ENCODE measurements at regions not wholly inside any gene's neighbourhood (a gene's known extent, or its start where the extent isn't known, plus 50 kb on each side); places are given as distances from the start of the nearest gene placed in this dataset.

- in situ Hi-C loops (cut with MboI; ENCODE audit: low pct_ligation_motif_present in 1 of 4, low pct_unique_long_range_greater_than_20kb in 1 of 4, low sequenced_read_pairs in 3 of 4) (no loop called here), intact Hi-C loops (cut with DNase I; ENCODE audit: low total_unique reads) (no loop called here)
- H3K36me3 ChIP-seq, result no peaks in the 10 kb centered on the region
- no peak for DNase-seq
- no peak overlapping the region for H3K4me3 ChIP-seq
- 86 to 90% methylated on average over 2 to 4 of the region's 4 CpGs for WGBS, 2 donors (ENCODE audit: low coverage in 1 of 2)
- H3K4me1 ChIP-seq, result no peaks in the 10 kb centered on the region
- H3K27me3 ChIP-seq, result no peaks in the 10 kb centered on the region
- TF ChIP-seq, protein P1, sequence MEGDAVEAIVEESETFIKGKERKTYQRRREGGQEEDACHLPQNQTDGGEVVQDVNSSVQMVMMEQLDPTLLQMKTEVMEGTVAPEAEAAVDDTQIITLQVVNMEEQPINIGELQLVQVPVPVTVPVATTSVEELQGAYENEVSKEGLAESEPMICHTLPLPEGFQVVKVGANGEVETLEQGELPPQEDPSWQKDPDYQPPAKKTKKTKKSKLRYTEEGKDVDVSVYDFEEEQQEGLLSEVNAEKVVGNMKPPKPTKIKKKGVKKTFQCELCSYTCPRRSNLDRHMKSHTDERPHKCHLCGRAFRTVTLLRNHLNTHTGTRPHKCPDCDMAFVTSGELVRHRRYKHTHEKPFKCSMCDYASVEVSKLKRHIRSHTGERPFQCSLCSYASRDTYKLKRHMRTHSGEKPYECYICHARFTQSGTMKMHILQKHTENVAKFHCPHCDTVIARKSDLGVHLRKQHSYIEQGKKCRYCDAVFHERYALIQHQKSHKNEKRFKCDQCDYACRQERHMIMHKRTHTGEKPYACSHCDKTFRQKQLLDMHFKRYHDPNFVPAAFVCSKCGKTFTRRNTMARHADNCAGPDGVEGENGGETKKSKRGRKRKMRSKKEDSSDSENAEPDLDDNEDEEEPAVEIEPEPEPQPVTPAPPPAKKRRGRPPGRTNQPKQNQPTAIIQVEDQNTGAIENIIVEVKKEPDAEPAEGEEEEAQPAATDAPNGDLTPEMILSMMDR (IDR thresholded peaks at IDR 0.05), result no peak
- TF ChIP-seq POLR2AphosphoS5 (IDR thresholded peaks at IDR 0.05), result no peak
- no peak for TF ChIP-seq EP300 (IDR thresholded peaks at IDR 0.05; ENCODE audit: low read depth)
- TF ChIP-seq POLR2A (IDR thresholded peaks at IDR 0.05), result no peak
- H3K27ac ChIP-seq, result no peak overlapping the region
- no peaks in the 10 kb centered on the region for H3K9me3 ChIP-seq
Measured at GRCh38 chr3:174685796-174686195, 173.3 kb upstream of the NAALADL2 start.

DNA sequence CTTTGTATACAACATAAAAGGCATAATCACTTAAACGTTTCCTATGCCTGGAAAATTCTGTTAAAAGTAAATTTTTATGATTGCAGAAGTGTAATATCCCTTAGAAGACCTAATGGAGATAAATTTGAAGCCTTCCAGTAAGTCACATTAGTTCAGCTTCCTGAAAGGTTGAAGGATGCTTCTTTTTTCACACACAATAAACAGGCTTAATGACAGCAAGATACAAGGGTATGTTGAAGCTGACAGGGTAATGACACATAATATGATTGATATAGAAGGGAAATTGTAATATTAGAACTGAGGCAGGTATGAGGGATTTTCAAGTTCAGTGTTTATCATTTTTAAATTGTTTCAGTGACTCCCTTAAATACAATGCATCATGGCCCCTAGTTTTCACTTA lies 161.8 kb upstream of the NAALADL2 start:
- no peaks in the 10 kb centered on the region for H3K9me3 ChIP-seq
- DNase-seq, result no peak
- no peaks in the 10 kb centered on the region for H3K27me3 ChIP-seq
- intact Hi-C loops (cut with DNase I; ENCODE audit: low total_unique reads) (no loop called here), in situ Hi-C loops (cut with MboI; ENCODE audit: low pct_ligation_motif_present in 1 of 4, low pct_unique_long_range_greater_than_20kb in 1 of 4, low sequenced_read_pairs in 3 of 4) (no loop called here)
- H3K27ac ChIP-seq, result no peak overlapping the region
- 50 to 62% methylated on average over 1 of the region's 1 CpG for WGBS, 2 donors (ENCODE audit: low coverage in 1 of 2)
- TF ChIP-seq POLR2A (IDR thresholded peaks at IDR 0.05) (no peak), POLR2AphosphoS5 (IDR thresholded peaks at IDR 0.05) (no peak), EP300 (IDR thresholded peaks at IDR 0.05; ENCODE audit: low read depth) (no peak)
- TF ChIP-seq, protein P1 (IDR thresholded peaks at IDR 0.05), result no peak
- H3K36me3 ChIP-seq, result no peaks in the 10 kb centered on the region
- no peak overlapping the region for H3K4me3 ChIP-seq
- no peaks in the 10 kb centered on the region for H3K4me1 ChIP-seq

DNA sequence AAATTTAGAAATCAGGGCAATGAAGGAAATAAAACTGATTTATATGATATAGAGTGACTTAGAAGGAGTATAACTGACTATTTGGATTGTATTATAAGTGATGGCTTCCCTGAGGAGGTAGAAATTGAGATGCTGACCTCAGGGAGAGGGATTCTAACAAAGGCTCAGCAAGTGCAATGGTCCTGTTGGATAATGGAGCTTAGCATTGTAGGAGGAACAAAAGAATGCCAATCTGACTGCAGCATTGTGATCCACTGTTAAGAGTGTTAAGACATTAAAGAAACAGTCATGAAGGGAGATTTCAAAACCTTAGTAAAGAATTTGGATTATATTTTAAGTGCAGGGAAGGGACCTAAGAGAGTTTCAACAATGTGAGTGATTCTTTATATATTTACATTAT lies 158.4 kb upstream of the NAALADL2 start:
- DNase-seq, result no peak
- no peaks in the 10 kb centered on the region for H3K36me3 ChIP-seq
- H3K27me3 ChIP-seq, result no peaks in the 10 kb centered on the region
- no peak overlapping the region for H3K4me3 ChIP-seq
- TF ChIP-seq EP300 (IDR thresholded peaks at IDR 0.05; ENCODE audit: low read depth), result no peak
- TF ChIP-seq, protein P1 (IDR thresholded peaks at IDR 0.05), result no peak
- no peak for TF ChIP-seq POLR2AphosphoS5 (IDR thresholded peaks at IDR 0.05)
- H3K4me1 ChIP-seq, result no peaks in the 10 kb centered on the region
- H3K27ac ChIP-seq, result no peak overlapping the region
- intact Hi-C loops (cut with DNase I; ENCODE audit: low total_unique reads), result no loop called here
- in situ Hi-C loops (cut with MboI; ENCODE audit: low pct_ligation_motif_present in 1 of 4, low pct_unique_long_range_greater_than_20kb in 1 of 4, low sequenced_read_pairs in 3 of 4), result no loop called here
- no peaks in the 10 kb centered on the region for H3K9me3 ChIP-seq

GRCh38 chr3:174710612-174711011 lies 148.5 kb upstream of the NAALADL2 start:
- in situ Hi-C loops (cut with MboI; ENCODE audit: low pct_ligation_motif_present in 1 of 4, low pct_unique_long_range_greater_than_20kb in 1 of 4, low sequenced_read_pairs in 3 of 4), result no loop called here
- H3K4me3 ChIP-seq, result no peak overlapping the region
- no peaks in the 10 kb centered on the region for H3K9me3 ChIP-seq
- WGBS, 2 donors (ENCODE audit: low coverage in 1 of 2), result 67 to 79% methylated on average over 2 of the region's 2 CpGs
- TF ChIP-seq, protein P1 (IDR thresholded peaks at IDR 0.05), result no peak
- no peak for TF ChIP-seq POLR2AphosphoS5 (IDR thresholded peaks at IDR 0.05)
- TF ChIP-seq EP300 (IDR thresholded peaks at IDR 0.05; ENCODE audit: low read depth), result no peak
- TF ChIP-seq POLR2A (IDR thresholded peaks at IDR 0.05), result no peak
- no peak for DNase-seq
- no peaks in the 10 kb centered on the region for H3K27me3 ChIP-seq
- H3K36me3 ChIP-seq, result no peaks in the 10 kb centered on the region
- intact Hi-C loops (cut with DNase I; ENCODE audit: low total_unique reads), result no loop called here
- H3K27ac ChIP-seq, result no peak overlapping the region
- no peaks in the 10 kb centered on the region for H3K4me1 ChIP-seq

Data from transverse colon (tissue), 4 donors.